Stimulated activated CD8-positive, alpha-beta memory T cell treated with anti-CD3 and anti-CD28 coated beads, Interleukin-7, amount 100 ng/mL, for 4 hours (primary cell): ENCODE measurements at regions not wholly inside any gene's neighbourhood (a gene's known extent, or its start where the extent isn't known, plus 50 kb on each side); places are given as distances from the start of the nearest gene placed in this dataset.
"Not testable (repeated sequence)": the region's sequence is repeated elsewhere in the genome, so short reads cannot be mapped to it uniquely, and the experiment has no call there.

Experiments used
- DNase-seq, 2 donors: peaks; one replicate each; pipeline ENCODE4 v3.0.0-alpha.2; 2020; ENCODE audit warnings: low read depth in 2 of 2

DNA sequence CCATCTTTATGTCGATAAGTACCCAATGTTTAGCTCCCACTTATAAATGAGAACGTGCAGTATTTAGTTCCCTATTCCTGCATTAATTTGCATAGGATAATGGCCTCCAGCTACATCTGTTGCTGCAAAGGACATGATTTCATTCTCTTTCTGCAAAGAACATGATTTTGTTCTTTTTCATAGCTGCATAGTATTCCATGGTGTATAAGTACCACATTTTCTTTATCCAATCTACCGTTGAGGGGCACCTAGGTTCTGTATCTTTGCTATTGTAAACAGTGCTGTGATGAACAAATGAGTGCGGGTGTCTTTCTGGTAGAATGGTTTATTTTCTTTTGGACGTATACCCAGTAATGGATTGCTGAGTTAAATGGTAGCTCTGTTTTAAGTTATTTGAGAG is 63.0 kb downstream of the HLX start:
- no peak for DNase-seq

DNA sequence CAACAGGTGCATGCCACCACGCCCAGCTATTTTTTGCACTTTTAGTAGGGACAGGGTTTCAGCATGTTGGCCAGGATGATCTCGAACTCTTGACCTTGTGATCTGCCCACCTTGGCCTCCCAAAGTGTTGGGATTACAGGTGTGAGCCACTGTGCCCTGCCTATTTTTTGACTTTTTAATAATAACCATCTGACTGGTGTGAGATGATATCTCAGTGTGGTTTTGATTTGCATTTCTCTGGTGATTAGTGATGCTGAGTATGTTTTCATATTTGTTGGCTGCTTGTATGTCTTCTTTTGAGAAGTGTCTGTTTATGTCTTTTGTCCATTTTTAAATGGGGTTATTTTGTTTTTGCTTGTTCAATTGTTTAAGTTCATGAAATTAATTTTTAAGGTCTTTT is 63.7 kb downstream of the HLX start:
- DNase-seq, result not testable (repeated sequence)

DNA sequence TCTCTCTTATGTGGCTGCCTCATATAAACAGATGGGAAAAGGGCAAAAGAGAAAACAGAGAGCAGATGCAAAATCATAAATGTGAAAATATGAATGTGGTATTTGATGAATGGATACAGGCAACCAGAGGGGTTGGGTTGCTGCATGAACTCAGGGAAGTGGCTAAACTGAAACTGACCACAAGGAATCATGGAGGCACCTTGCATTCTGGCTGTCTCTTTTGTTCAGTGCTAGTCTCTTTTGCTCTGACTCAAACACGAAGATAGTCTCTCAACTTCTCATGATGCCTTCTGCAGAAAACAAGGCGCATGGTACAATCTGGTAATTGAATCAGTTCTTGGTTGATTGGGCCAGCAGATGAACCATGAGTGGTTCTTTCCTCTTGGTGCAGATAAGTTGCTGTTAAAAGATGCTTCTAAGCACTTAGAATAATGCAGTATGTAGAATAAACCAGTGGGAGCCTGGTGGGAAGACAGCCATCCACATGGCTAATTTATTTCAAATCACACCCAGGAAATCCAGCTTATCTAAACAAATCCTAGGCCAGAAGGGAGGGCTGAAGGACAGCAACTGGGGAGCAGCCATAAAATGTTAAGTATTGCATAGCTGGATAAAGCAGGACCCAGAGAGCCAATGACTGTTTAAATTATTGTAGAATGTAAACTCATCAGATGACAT is 64.2 kb downstream of the HLX start:
- DNase-seq, result no peak

DNA sequence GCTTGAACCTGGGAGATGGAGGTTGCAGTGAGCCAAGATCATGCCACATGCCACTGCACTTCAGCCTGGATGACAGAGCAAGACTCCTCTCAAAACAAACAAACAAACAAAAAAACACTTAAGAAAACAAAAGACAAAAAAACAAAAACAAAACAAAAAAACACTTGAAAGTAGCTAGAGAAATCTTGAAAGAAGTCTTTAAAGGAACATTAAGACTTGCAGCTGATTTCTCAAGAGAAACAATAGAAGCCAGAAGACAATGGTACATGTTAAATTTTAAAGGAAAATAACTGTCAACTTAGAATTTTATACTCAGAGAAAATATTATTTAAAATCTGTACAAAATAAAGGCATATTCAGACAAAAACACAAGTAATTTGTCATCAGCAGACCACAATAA is 71.3 kb downstream of the HLX start:
- no peak for DNase-seq

DNA sequence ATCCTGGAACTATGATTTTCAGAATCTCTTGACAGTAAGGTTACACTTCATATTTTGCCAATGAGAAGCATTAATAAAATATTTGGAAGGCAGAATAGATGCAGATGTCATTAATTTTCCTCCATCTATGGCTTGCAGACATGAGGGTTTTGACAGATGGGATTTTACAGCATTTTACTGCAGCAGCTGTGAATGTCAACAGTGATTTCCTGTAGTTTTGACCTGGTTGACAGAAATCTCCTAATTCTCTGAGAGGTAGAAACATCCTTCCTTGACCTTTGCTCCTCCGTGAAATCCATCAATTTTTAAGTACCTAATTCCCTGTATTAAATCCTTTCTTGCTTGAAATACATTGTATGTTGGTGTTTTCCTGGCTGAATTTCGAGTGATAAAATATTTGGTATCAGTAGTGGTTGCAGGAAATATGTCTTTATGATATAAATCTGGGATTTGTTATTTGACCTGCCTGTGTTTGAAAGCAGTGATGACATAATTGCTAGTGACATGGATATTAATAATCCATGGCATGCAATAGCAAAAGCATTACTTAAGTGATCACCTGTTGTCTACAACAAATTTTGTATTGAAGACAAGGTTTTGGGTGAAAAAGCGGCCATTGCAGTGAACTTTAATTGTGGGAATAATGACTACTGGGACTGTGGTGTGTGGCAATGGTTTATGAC is 73.9 kb downstream of the HLX start:
- DNase-seq, result no peak

DNA sequence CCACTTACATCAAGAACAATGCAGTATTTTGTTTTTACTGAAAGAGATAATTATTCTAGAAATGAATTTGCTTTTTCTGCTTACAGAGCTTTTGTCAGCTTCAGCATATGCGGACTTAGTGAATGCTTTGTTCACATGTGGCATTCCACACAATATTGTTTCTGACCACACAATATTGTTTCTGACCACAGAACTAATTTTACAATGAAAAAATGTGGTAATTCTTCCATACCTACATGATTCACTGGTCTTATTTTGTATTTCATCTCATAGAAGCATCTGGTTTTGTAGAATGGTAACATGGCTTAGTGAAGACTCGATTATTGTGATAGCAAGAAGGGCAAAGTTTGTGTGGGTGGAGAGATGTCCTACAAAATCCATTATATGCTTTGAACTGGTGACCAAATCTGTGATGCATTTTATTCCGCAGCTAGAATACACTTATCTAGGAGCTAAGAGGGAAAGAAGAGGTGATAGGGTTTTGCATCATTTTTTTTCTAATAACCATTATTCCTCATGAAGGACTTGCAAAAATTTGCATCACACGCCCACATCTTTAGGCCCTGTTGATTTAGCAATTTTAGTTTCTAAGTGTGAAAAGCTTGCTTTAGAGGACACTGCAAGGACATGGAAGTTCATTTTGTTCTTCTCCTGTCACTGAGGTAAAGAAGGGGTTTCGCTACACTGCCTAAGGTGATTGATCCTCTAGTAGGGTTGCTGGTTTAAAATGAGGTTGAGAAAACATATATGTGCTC is 75.3 kb downstream of the HLX start:
- DNase-seq, result no peak

DNA sequence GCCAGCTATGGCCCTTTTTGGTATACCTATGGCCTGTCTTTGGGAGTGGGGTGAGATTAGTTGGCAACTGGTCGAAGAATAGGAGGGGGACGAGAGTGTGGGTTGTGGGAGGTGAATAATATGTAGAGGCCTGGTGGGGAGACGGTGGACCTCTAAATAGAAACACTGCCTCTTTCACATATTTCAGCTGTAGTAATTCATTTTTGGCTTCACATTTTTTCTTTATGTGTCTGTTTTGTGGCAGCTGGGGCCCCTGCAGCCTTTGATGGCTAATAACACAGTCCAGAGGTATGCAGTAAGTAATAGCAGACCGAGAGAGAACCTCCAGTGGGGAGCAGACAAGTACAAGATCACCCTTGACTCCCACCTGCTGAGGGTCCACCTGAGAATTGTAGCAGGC is 75.9 kb downstream of the HLX start:
- DNase-seq, result no peak

DNA sequence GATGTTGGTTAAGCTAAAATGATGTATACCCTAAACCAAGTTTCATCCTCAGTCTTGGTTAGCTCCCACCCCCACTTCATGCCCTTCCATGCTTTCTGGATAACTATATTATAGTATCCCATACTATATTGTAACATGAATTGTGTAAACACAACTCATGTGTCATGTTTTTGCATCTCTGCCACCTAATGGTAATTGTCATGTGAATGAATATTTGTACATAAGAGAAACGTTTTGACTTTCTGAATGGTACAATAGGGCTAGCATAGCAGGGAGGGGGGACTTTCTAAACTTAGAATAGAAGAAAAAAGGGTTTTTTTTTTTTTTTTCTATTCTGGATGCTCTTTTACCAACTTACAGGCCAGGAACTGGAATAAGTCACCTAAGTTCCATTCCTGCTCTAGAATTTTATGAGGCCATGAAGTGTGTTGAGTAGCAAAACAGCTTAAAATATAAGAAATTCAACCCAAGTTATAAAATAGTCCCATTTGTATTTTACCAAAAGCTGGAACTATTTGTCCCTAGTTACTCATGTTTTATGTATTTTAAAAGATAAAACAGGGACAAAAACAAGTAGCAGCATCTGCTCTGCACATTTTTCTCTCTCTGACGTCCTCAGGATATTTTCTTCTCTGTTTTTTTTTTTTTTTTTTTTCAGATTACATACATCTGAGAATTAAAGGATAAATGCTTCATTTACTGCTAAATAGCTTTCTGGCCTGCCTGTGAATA is 77.4 kb downstream of the HLX start:
- DNase-seq, result no peak

DNA sequence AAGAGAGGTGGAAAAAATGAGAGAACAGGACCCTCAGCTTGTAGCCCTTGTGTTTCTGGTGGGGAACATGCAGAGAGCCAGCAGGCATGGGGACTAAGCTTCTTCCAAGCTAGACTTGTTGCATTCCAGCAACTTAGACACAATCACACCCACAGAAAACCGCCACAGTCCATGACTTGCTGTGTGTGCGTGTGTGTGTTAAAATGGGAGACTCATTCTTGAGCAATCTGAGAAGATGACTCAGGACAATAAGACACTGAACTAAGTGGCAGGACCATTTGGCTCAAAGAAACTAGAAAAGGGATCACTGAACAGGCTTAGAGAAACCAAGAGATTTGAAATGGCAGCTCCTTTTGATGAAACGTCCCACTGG is 78.0 kb downstream of the HLX start:
- DNase-seq, result no peak

DNA sequence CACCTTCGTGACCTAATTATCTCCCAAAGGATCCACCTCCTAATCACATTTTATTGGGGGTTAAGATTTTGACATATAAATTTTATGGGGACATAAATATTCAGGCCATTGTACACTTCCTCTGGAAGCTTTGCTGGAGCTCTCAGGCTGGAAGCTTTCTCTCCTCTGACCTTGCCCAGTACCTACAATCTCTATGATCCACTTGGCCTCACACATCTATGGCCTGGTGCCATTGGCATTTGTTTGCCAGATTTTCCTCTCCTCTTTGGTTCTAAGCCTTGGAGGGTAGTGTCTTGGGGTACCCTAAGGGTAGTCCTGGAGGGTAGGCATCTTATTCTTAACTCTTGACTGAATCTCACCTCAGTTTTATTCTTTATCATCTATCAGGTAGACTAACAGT is 79.0 kb downstream of the HLX start:
- no peak for DNase-seq

DNA sequence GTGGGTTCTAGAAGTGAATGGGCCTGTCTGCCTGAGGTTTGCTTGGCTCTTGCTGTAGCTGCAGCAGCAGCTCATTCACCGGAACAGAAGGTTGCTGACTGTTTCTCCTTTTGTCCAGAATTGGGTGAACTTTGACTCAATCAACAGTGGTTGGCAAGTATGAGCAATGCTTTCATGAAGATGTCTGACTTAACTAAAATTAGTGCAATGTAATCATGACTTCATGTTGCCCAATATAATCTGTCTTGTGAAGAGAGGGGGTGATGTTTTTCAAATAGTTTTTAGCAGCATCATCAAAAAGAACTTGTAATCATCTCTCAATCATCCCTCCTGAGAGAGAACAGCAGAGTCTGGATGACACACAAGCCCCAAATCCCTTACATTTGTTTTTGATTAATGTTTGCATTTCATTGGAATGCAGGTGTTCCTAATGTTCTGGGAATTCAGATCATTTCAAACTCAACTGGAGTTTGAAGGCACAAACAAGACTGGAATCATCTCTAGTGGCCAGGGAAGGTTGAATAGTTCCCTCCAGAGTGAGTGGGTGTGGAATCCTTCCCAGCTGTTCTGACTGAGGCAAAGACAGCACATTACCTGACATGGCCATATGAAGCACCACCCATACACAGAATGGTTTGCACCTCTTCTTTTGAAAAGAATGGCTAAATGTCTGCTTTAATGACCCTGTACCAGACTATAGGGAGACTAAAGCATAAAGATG is 82.9 kb downstream of the HLX start:
- no peak for DNase-seq

DNA sequence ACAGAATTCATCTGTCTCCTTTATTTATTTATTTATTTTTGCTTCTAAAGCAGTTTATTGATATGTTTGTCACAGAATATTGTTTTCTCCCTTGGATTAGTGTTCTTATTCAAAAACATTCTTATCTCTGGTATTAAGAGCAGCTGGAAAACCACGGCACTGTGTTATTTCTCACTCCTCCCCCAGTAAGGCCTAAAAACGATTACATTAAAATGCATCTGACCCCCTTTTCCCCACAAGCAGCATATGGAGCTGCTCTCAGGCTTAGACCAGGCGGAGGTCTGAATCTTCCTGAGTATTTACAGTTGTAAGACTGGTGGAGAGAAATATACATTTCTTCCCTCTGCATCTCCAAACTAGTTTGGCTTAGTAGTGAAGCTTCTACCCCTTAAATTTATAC is 86.8 kb downstream of the HLX start:
- no peak for DNase-seq

DNA sequence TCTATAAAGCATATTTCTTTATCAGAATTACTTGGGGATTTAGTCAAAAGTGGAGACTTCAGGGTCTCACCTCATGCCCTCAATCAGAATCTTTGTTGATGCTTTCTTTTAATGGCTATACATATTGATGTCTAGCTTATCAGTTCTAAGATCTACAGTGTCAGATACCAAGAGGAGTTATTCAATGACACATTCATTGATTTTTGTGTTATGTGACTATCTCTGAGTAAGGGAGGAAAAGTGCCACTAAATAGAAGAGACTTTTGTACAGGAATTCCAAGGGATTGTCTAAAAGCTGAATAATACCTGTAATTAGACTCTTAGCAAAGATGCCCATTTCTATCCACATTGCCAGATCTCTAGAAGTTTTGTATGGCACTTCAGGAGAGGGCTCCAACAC is 87.2 kb downstream of the HLX start:
- no peak for DNase-seq

DNA sequence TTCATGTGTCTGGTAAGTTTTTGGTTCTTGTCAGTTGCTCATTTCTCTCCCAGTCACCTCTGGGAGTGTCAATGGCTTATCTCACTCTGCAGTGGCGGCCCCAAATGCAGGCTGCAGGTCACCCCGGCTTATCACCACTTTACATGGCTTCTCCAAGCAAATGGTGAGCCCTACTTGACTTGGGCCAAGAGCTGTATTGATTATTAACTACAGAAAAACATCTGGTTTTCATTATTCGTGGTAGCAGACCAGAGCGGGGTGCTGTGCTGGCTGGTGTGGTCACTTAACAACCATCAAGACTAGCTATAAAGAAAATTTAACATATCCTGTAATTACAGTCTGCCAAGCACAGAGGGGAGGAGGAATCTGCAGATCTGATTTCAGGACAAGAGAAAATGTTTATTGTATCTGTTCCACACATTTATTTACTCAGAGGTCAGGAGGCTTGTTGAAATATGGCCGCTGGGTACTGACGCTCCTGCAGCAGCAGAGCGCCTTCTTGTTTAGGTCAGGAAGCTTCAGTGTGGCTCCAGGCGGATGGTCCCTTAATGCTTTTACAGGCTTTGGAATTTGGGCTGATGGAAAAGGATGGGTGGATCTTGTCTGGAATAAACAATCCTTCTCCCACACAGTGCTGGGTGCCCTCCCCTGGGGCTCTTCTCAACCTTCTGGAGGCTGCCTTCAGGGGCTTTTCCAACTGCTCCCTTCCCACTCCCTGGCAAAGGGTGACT is 87.8 kb downstream of the HLX start:
- no peak for DNase-seq

DNA sequence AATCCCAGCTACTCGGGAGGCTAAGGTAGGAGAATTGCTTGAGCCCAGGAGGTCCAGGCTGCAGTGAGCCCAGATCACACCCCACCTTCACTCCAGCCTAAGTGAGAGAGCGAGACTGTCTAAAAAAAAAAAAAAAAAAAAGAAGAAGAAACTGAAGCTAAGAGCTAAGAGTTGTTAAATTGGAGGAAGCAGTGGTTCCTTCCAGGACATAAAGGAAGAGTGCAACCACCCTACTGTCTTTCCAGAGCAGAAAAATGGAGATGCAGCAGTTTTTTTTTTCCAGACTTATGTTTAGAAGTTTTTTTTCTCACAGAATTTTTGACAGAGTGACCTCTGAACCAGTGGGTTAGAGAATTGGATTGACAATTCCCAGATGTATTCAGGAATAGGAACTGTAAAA is 88.7 kb downstream of the HLX start:
- DNase-seq, result no peak

DNA sequence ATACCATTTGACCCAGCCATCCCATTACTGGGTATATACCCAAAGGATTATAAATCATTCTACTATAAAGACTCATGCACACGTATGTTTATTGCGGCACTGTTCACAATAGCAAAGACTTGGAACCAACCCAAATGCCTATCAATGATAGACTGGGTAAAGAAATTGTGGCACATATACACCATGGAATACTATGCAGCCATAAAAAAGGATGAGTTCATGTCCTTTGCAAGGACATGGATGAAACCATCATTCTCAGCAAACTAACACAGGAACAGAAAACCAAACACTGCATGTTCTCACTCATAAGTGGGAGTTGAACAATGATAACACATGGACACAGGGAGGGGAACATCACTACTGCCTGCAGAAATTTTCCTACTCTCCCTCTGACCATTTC is 90.0 kb downstream of the HLX start:
- DNase-seq, result not testable (repeated sequence)

DNA sequence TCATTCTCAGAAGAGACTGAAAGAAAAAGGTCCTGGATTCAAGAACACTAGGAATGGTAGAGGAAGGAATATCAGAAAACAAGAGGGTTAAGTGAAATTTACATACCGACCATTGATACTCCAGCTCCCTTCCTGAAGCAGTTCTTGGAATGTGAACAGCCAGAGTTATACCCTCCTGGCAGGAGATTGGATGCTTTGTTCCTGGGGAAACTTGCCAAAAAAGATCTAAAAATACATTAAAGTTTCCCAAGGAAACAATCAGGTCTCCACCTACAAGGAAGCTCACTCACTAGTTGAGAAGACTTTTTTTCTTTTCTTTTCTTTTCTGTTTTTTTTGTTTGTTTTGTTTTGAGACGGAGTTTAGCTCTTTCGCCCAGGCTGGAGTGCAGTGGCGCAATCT is 91.1 kb downstream of the HLX start:
- no peak for DNase-seq

DNA sequence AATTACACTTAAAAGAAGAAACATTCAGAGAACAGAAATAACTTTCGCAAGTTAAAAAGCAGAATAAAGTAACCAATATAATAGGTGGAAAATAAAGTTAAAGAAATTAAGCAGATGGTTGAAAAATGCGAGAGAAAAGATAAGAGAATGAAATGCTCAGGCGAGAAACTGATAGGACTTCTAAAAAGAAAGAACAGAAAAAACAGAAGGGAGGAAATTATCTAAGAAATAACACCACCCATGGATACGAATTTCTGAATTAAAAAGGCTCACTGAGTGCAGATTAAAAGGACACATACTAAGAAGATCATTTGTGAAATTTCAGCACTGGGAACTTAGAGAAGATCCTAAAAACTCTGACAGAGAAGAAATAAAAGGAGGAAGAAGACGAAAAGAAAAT is 92.0 kb downstream of the HLX start:
- DNase-seq, result no peak

DNA sequence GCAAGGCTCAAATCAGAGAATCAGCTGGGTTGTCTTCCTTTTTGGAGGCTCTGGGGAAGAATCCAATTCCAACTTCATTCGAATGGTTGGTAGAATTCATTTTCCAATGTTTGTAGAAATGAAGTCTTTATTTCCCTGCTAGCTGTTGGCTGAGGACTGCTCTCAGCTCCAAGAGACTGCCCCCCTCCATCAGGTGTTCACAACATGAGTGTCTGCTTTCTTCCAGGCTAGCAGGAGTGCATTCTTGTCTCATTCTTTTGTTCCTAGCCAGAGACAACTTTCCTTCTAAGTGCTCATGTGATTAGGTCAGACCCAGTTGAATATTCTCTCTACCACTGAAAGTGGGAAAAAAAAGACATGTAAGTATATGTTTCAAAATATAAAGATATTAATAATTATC is 95.2 kb downstream of the HLX start:
- no peak for DNase-seq

DNA sequence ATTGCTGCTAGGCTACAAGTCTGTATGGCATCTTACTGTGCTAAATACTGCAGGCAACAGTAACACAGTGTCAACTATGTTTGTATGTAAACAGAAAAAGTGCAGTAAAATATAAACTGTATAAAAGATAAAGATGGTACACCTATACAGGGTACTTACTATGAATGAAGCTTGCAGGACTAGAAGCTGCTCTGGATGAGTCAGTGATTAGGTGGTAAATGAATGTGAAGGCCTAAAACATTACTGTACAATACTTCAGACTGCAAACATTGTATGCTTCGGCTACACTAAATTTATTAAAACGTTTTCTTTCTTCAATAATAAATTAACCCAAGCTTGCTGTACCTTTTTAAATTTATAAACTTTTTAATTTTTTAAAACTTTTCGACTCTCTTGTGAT is 97.1 kb downstream of the HLX start:
- DNase-seq, result no peak

DNA sequence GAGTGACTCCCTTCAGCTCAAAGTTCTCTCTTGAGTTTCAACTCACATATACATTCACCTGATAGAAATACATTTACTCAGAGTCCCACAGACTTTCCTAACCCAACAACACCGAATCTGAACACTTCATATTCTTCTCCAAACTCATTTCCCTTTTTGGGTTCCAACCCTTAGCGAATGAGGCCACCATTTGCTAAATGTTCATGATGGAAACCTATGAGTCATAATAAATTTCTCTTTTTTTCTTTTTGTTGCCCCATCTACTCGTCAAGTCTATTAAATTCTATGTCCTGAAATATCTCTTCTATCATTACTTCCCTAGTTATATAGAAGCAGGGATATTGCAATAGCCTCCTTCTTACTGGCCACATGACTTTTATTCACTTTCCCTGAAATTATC is 100.1 kb downstream of the HLX start:
- DNase-seq, result no peak
